Tibial nerve (tissue), 4 donors: ENCODE measurements at regions not wholly inside any gene's neighbourhood (a gene's known extent, or its start where the extent isn't known, plus 50 kb on each side); places are given as distances from the start of the nearest gene placed in this dataset.

Source experiments
- DNase-seq, 2 donors: peaks; one replicate each; pipeline ENCODE4 v3.0.0-alpha.2; 2019; ENCODE audit warnings: low spot score in 2 of 2
- H3K27ac ChIP-seq, 4 donors: fragments of 200-600 bp; sonication (generic) in 3 of 4; one replicate each; pipeline ENCODE4 v1.5.1; 2017 to 2019; ENCODE audit warnings: mild to moderate bottlenecking in 1 of 4
- H3K27me3 ChIP-seq, 2 donors: fragments of 200-600 bp; sonication (generic) in 1 of 2; one replicate each; pipeline versions ENCODE4 v1.5.1 to v1.6.0; 2017 to 2019
- H3K36me3 ChIP-seq, 3 donors: fragments of 200-600 bp; sonication (generic); one replicate each; pipeline ENCODE4 v1.5.1; 2018 to 2019
- H3K4me1 ChIP-seq, 4 donors: fragments of 200-600 bp; sonication (generic) in 3 of 4; one replicate each; pipeline ENCODE4 v1.5.1; 2017 to 2019
- H3K4me3 ChIP-seq, 4 donors: fragments of 200-600 bp; sonication (generic) in 3 of 4; one replicate each; pipeline ENCODE4 v1.5.1; 2017 to 2019; ENCODE audit warnings: mild to moderate bottlenecking in 1 of 4, moderate library complexity in 1 of 4
- H3K9me3 ChIP-seq, 4 donors: fragments of 200-600 bp; sonication (generic) in 3 of 4; one replicate each; pipeline ENCODE4 v1.5.1; 2017 to 2019
- CTCF ChIP-seq, 5 experiments: fragments of 200-600 bp in 3 of 5; fragments of 450-650 bp in 2 of 5; sonication (generic) in 3 of 5; IDR thresholded peaks; one replicate each; pipeline ENCODE4 v1.5.1; 2016 to 2019; ENCODE audit warnings: antibody characterized with exemption in 5 of 5, mild to moderate bottlenecking in 3 of 5, moderate library complexity in 2 of 5
- EP300 ChIP-seq, 2 donors: sonication (generic); formaldehyde crosslinking; IDR thresholded peaks; one replicate each; pipeline ENCODE4 v1.6.1; 2017; ENCODE audit warnings: antibody characterized with exemption in 2 of 2, mild to moderate bottlenecking in 1 of 2
- POLR2A ChIP-seq, 2 donors: fragments of 450-650 bp; IDR thresholded peaks; one replicate each; pipeline ENCODE4 v1.6.1; 2017; ENCODE audit warnings: antibody characterized with exemption in 2 of 2, mild to moderate bottlenecking in 2 of 2, moderate library complexity in 2 of 2
- WGBS, 2 donors: methylation state at CpG; one replicate each; pipeline ENCODE4 v1.1.5; 2018; 5-methylcytosine and 5-hydroxymethylcytosine counted together

- WGBS, 2 donors = 33 to 40% methylated on average over 2 of the region's 2 CpGs
- H3K4me3 ChIP-seq = no peak overlapping the region
- no peaks in the 10 kb centered on the region for H3K4me1 ChIP-seq
- peak overlapping the region in 1 of 4 donors; percentile 43 for H3K27ac ChIP-seq
- H3K9me3 ChIP-seq = no peaks in the 10 kb centered on the region
- no peaks in the 10 kb centered on the region for H3K36me3 ChIP-seq
- no peaks in the 10 kb centered on the region for H3K27me3 ChIP-seq
- no peak for DNase-seq
- TF ChIP-seq POLR2A (IDR thresholded peaks at IDR 0.05) = no peak
- TF ChIP-seq EP300 (IDR thresholded peaks at IDR 0.05) = no peak
- TF ChIP-seq CTCF (IDR thresholded peaks at IDR 0.05) = no peak
Measured at GRCh38 chr4:65983061-65983460, 312.8 kb upstream of the EPHA5 start.

GRCh38 chr4:65976287-65976686 lies 306.0 kb upstream of the EPHA5 start:
- 92 to 93% methylated on average over 2 of the region's 2 CpGs for WGBS, 2 donors

GRCh38 chr4:65973186-65973585 lies 302.9 kb upstream of the EPHA5 start:
- H3K4me1 ChIP-seq = peaks cover 0 to 10% (median 0%) of the 10 kb centered on the region in 4 donors
- no peaks in the 10 kb centered on the region for H3K36me3 ChIP-seq
- H3K9me3 ChIP-seq = peaks cover 0 to 10% (median 0%) of the 10 kb centered on the region in 4 donors
- H3K27ac ChIP-seq = no peak overlapping the region
- 74 to 76% methylated on average over 9 of the region's 9 CpGs for WGBS, 2 donors
- no peak for DNase-seq
- no peak overlapping the region for H3K4me3 ChIP-seq
- TF ChIP-seq CTCF (IDR thresholded peaks at IDR 0.05) (no peak), POLR2A (IDR thresholded peaks at IDR 0.05) (no peak), EP300 (IDR thresholded peaks at IDR 0.05) (no peak)
- H3K27me3 ChIP-seq = no peaks in the 10 kb centered on the region

More at GRCh38 chr4:65976287-65976686, 306.0 kb upstream of the EPHA5 start:
- Histone ChIP-seq H3K36me3 (no peaks in the 10 kb centered on the region), H3K4me3 (no peak overlapping the region), H3K27me3 (no peaks in the 10 kb centered on the region), H3K27ac (no peak overlapping the region), H3K4me1 (no peaks in the 10 kb centered on the region), H3K9me3 (peaks cover 0 to 10% (median 0%) of the 10 kb centered on the region in 4 donors)
- no peak for DNase-seq
- no peak for TF ChIP-seq CTCF (IDR thresholded peaks at IDR 0.05)
- TF ChIP-seq EP300 (IDR thresholded peaks at IDR 0.05) = no peak
- TF ChIP-seq POLR2A (IDR thresholded peaks at IDR 0.05) = no peak

GRCh38 chr4:65971686-65972085 lies 301.4 kb upstream of the EPHA5 start:
- Histone ChIP-seq H3K4me1 (peaks cover 0 to 10% (median 0%) of the 10 kb centered on the region in 4 donors), H3K36me3 (no peaks in the 10 kb centered on the region), H3K4me3 (no peak overlapping the region), H3K27ac (no peak overlapping the region), H3K27me3 (no peaks in the 10 kb centered on the region), H3K9me3 (peaks cover 0 to 7% (median 0%) of the 10 kb centered on the region in 4 donors)
- TF ChIP-seq EP300 (IDR thresholded peaks at IDR 0.05) (no peak), POLR2A (IDR thresholded peaks at IDR 0.05) (no peak), CTCF (IDR thresholded peaks at IDR 0.05) (no peak)
- 79 to 86% methylated on average over 2 of the region's 2 CpGs for WGBS, 2 donors
- no peak for DNase-seq

- Histone ChIP-seq H3K9me3 (no peaks in the 10 kb centered on the region), H3K27ac (no peak overlapping the region), H3K4me3 (no peak overlapping the region), H3K27me3 (no peaks in the 10 kb centered on the region), H3K4me1 (peaks cover 0 to 10% (median 0%) of the 10 kb centered on the region in 4 donors), H3K36me3 (no peaks in the 10 kb centered on the region)
- 26 to 28% methylated on average over 7 of the region's 7 CpGs for WGBS, 2 donors
- TF ChIP-seq POLR2A (IDR thresholded peaks at IDR 0.05) (no peak), EP300 (IDR thresholded peaks at IDR 0.05) (no peak)
- no peak for DNase-seq
Measured at GRCh38 chr4:65968831-65969558, 298.7 kb upstream of the EPHA5 start.
